Psoas muscle (tissue), 7 donors: ENCODE measurements at regions not wholly inside any gene's neighbourhood (a gene's known extent, or its start where the extent isn't known, plus 50 kb on each side); places are given as distances from the start of the nearest gene placed in this dataset.

Experiments
- ATAC-seq, 4 donors: fragments of 200-7000 bp; cut with Tn5 transposase; one replicate each; pipeline ENCODE4 v1.9.1; 2020; ENCODE audit warnings: moderate library complexity in 3 of 4, mild to moderate bottlenecking in 2 of 4
- DNase-seq, 2 donors: peaks; one replicate each; pipeline ENCODE4 v3.0.0-alpha.2; 2020
- H3K27ac ChIP-seq: fragments of 200-600 bp; one replicate; pipeline ENCODE4 v1.8.0; 2022
- H3K27me3 ChIP-seq, 3 donors: fragments of 200-600 bp in 1 of 3; one replicate each; pipeline versions ENCODE4 v1.6.1 to v1.8.0; 2013 to 2022; ENCODE audit warnings: low read length in 2 of 3, mild to moderate bottlenecking in 2 of 3, moderate library complexity in 1 of 3; ENCODE audit not compliant: insufficient read depth in 3 of 3
- H3K36me3 ChIP-seq, 2 donors: fragments of 200-600 bp in 1 of 2; one replicate each; pipeline versions ENCODE4 v1.6.1 to v1.8.0; 2013 to 2022; ENCODE audit warnings: low read depth in 1 of 2, mild to moderate bottlenecking in 1 of 2, moderate library complexity in 1 of 2; ENCODE audit not compliant: insufficient read depth in 1 of 2
- H3K4me1 ChIP-seq: fragments of 200-600 bp; one replicate; pipeline ENCODE4 v1.8.0; 2022
- H3K4me3 ChIP-seq: fragments of 200-600 bp; one replicate; pipeline ENCODE4 v1.8.0; 2022; ENCODE audit warnings: mild to moderate bottlenecking
- H3K9me3 ChIP-seq: fragments of 200-600 bp; one replicate; pipeline ENCODE4 v1.8.0; 2022
- WGBS, 3 donors: extraction: QIAGEN DNeasy Blood & Tissue Kit; methylation state at CpG; one replicate each; pipeline versions ENCODE4 v1.1.6 to v1.1.7; 2013; 5-methylcytosine and 5-hydroxymethylcytosine counted together
- intact Hi-C, 2 donors: fragments of 100-400 bp; cut with DNase I; formaldehyde crosslinking; loops; one replicate each; pipeline versions ENCODE4 v1.11.0 to v1.14.2; 2022
- TF ChIP-seq, protein P1 (sequence below): fragments of 200-600 bp; IDR thresholded peaks from one replicate; pipeline ENCODE4 v1.8.0; 2022; ENCODE audit warnings: antibody characterized with exemption
- donor health status: healthy with polysubstance abuse.
- donor health status: DM: no; HTN: no; CAD: no; lungs with moderate emphysema.
- donor health status: Bipolar disorder and iron deficiency.
- donor health status: healthy.
- donor health status: DM: yes; HTN: yes; CAD: no.
- donor health status: DM: no; HTN: no; CAD: no.
- donor health status: DM: yes; HTN: yes; CAD: no.

DNA sequence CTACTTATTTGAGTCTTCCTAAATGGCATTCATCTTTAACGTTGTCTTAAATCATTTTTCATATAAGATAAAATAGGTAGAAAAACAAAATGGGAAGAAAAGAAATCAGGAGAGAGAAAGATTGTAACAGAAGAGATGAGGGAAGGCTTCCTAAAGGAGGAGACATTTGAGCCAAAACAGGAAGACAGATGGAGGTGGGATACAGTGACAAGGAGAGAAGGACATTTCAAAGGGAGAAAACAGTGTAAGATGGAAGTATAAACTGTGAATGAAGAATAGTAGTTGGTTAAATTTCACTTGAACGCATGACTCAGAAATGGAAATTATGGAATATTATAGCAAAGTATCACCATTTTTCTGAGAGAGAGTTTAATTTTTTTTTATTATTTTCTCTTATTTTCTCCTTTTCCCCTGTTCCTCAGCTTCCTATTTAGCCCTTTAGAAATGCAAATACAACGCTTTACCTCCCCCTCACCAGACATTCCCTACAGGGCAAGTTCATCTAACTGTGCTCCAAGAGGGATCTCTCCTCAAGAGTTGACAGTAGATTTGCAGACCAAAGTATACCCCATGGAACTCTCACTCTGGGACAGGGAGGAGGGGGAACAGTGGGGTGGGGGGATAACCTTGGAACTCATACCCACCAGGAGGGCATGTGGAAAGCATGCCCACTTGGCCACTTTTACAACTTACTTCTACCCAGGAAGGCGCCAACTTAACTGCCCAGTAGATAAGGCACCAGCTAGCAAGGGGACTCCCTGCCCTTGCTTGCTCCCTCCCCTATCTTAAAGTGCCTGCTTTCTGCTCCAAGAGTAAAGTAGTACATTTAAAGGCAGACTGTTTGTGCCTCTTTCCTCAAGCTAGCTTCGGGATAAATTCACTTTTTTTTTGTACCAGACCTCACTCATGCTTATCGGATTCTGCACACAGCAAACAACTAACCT lies 304.7 kb upstream of the POU5F2 start:
- DNase-seq, result no peak
- H3K36me3 ChIP-seq, result peaks cover 0 to 7% of the 10 kb centered on the region in 2 donors
- H3K27ac ChIP-seq, result no peak overlapping the region
- no peak overlapping the region for H3K4me3 ChIP-seq
- 93 to 95% (median 94%) methylated on average over 6 of the region's 6 CpGs for WGBS, 3 donors
- H3K9me3 ChIP-seq, result no peaks in the 10 kb centered on the region
- ATAC-seq, result no peak
- intact Hi-C loops, result no loop called here
- TF ChIP-seq, protein P1, sequence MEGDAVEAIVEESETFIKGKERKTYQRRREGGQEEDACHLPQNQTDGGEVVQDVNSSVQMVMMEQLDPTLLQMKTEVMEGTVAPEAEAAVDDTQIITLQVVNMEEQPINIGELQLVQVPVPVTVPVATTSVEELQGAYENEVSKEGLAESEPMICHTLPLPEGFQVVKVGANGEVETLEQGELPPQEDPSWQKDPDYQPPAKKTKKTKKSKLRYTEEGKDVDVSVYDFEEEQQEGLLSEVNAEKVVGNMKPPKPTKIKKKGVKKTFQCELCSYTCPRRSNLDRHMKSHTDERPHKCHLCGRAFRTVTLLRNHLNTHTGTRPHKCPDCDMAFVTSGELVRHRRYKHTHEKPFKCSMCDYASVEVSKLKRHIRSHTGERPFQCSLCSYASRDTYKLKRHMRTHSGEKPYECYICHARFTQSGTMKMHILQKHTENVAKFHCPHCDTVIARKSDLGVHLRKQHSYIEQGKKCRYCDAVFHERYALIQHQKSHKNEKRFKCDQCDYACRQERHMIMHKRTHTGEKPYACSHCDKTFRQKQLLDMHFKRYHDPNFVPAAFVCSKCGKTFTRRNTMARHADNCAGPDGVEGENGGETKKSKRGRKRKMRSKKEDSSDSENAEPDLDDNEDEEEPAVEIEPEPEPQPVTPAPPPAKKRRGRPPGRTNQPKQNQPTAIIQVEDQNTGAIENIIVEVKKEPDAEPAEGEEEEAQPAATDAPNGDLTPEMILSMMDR, result no peak
- H3K27me3 ChIP-seq, result no peaks in the 10 kb centered on the region
- H3K4me1 ChIP-seq, result no peaks in the 10 kb centered on the region

DNA sequence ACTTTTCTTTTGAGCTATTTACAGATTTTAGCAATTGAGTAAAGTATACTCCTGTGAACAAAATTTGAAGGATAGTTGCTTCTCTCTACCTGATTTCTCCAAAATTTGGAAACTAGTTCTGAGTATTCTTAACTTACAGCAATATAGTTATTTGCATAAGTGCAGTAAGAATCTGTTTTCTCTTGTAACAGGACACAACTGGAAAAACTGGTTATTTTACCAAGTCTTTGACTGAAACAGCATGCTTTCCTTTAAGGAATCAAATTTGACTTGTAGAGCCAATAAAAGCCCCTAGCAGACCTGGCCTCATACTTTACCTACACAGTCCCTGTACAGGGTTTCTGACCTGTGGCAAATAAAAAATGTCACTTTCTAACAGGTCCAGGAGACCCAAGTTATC lies 301.9 kb upstream of the POU5F2 start:
- Histone ChIP-seq H3K27me3 (no peaks in the 10 kb centered on the region), H3K4me1 (no peaks in the 10 kb centered on the region), H3K9me3 (no peaks in the 10 kb centered on the region), H3K27ac (no peak overlapping the region), H3K4me3 (no peak overlapping the region), H3K36me3 (no peaks in the 10 kb centered on the region)
- ATAC-seq (no peak), DNase-seq (no peak)
- intact Hi-C loops, result no loop called here
- TF ChIP-seq, protein P1, result no peak

DNA sequence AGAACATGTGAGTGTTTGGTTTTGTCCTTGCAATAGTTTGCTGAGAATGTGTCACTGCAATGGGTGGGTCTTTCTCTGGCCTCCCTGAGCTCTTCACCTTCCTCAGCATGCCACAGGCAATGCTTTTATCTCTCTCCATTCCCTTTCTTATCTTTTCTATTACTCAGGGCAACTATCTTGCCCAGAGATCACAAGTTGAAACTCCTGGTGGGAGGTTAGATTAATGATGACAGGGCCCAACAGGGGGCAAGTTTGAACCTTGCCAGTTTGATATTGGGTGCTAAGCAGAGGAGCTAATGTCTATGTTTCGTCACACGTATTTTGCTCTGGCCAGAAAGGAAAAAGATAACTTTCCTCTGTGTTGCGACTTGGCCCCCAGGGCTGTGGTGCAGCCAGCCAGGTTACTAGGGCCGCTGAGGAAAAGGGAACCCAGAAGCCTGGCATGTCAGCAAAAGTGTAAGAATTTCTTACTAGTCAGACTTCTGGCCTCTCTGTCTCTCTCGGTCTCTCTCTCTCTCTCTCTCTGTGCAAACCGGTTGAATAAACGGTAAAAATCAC lies 299.3 kb upstream of the POU5F2 start:
- no peaks in the 10 kb centered on the region for H3K27me3 ChIP-seq
- no peaks in the 10 kb centered on the region for H3K4me1 ChIP-seq
- WGBS, 3 donors, result 95 to 96% (median 96%) methylated on average over 7 of the region's 7 CpGs
- DNase-seq, result no peak
- no peaks in the 10 kb centered on the region for H3K36me3 ChIP-seq
- TF ChIP-seq, protein P1, result no peak
- intact Hi-C loops, result no loop called here
- no peaks in the 10 kb centered on the region for H3K9me3 ChIP-seq
- H3K27ac ChIP-seq, result no peak overlapping the region
- no peak for ATAC-seq
- H3K4me3 ChIP-seq, result no peak overlapping the region

DNA sequence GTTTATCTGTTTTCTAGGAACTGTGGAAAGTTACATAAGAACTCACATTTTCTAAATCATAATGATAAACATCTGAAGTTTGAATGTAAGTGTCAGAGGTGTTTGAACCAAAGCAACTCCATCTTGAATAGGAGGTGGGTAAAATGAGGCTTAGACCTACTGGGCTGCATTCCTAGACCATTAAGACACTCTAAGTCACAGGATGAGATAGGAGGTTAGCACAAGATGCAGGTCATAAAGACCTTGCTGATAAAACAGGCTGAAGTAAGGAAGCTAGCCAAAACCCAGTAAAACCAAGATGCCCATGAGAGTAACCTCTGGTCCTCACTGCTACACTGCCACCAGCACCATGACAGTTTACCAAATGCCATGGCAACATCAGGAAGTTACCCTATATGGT lies 297.7 kb upstream of the POU5F2 start:
- DNase-seq (no peak), ATAC-seq (no peak)
- H3K27ac ChIP-seq, result no peak overlapping the region
- no peaks in the 10 kb centered on the region for H3K4me1 ChIP-seq
- no peaks in the 10 kb centered on the region for H3K36me3 ChIP-seq
- H3K27me3 ChIP-seq, result no peaks in the 10 kb centered on the region
- H3K9me3 ChIP-seq, result no peaks in the 10 kb centered on the region
- TF ChIP-seq, protein P1, result no peak
- intact Hi-C loops, result no loop called here
- no peak overlapping the region for H3K4me3 ChIP-seq
